Testis (tissue), 2 donors: ENCODE measurements at regions not wholly inside any gene's neighbourhood (a gene's known extent, or its start where the extent isn't known, plus 50 kb on each side); places are given as distances from the start of the nearest gene placed in this dataset.

Source experiments
- CTCF ChIP-seq, 3 experiments: fragments of 450-650 bp in 2 of 3; fragments of 200-600 bp in 1 of 3; sonication (generic) in 1 of 3; IDR thresholded peaks; one replicate each; pipeline ENCODE4 v1.5.1; 2016 to 2019; ENCODE audit warnings: antibody characterized with exemption in 3 of 3, mild to moderate bottlenecking in 2 of 3, moderate library complexity in 1 of 3
- POLR2A ChIP-seq: fragments of 450-650 bp; IDR thresholded peaks from one replicate; pipeline ENCODE4 v1.6.1; 2017; ENCODE audit warnings: antibody characterized with exemption, mild to moderate bottlenecking, moderate library complexity

- TF ChIP-seq CTCF (IDR thresholded peaks at IDR 0.05) (no peak), POLR2A (no peak)
Observed at GRCh38 chr16:50440531-50440930, 71.7 kb upstream of the BRD7 start.
